ENCODE measurements at regions not wholly inside any gene's neighbourhood (a gene's known extent, or its start where the extent isn't known, plus 50 kb on each side); places are given as distances from the start of the nearest gene placed in this dataset.

GRCh38 chrX:44470816-44471215 lies 71.8 kb downstream of the FUNDC1 start:
- DNase-seq: no peak

- peak in 2 of 14 donors; percentile 2 to 17 for DNase-seq
Observed at GRCh38 chrX:44462850-44463249, 79.8 kb downstream of the FUNDC1 start.

GRCh38 chrX:44459501-44459900 lies 83.2 kb downstream of the FUNDC1 start:
- DNase-seq: no peak

- DNase-seq: no peak
Observed at GRCh38 chrX:44456685-44457084, 86.0 kb downstream of the FUNDC1 start.

DNA sequence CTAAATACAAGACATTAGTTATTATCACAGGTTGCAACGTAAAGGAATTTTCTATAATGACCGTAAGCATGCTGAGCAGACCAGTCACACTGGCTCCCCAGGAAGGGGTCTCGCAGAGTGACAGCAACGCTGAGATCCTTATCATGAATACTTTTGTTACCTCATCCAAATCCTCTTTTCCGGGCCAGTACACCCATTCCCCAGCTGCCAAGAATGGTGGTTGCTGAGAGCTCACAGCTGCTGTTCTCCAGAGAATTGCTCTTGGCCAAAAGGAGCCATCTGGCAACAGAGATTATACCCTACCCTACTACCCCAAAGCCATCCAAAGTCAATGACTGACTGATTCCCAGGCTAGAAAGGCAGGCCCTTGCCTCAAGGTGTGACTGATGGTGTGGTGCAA lies 91.6 kb downstream of the FUNDC1 start:
- no peak for DNase-seq

- no peak for DNase-seq
Observed at GRCh38 chrX:44447214-44447613, 95.4 kb downstream of the FUNDC1 start.

GRCh38 chrX:44440006-44440405 lies 96.5 kb upstream of the EFHC2 start:
- DNase-seq: no peak

DNA sequence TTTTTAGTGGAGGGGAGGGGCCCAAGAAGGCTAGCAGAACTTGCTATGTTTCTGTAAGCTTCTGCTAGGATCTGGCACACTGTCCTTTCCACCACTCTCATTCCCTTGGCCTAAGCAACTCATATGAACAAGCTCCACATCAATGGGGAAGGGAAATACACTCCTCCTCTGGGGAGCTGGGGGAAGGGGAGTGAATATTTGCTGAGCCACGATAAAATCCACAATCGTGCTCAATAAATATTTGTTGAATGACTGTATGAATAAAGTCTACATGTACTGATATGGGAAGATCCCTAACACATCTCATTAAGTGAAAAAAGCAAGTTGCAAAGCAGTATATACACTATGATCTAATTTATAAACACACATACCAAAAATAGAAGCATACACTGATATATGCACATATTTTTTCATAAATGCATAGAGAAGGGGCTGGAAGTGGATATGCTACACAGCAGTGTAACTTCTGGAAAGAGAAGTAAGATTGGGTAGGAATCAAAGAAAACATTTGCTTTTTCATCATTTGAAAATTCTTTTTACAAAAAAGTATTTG lies 95.8 kb upstream of the EFHC2 start:
- no peak for DNase-seq

GRCh38 chrX:44435047-44435446 lies 91.6 kb upstream of the EFHC2 start:
- DNase-seq: no peak

DNA sequence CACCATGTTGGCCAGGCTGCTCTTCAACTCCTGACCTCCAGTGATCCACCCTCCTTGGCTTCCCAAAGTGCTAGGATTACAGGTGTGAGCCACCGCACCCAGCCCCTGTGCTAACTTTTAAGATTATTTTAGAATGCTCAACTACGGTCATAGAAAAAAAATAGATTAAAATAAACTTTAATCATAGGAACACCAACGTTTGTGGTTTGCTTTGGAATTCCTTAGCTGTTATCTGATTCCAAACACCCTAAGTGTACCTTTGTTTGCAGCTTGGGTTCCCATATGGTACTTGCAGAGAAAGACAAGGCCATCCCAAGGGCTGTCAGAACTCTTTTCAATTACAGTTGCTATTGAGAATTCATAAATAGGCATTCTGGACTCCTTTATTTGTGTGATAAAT lies 90.1 kb upstream of the EFHC2 start:
- DNase-seq: no peak

GRCh38 chrX:44432641-44433040 lies 89.2 kb upstream of the EFHC2 start:
- DNase-seq: peak in 1 of 14 donors; percentile 1

DNA sequence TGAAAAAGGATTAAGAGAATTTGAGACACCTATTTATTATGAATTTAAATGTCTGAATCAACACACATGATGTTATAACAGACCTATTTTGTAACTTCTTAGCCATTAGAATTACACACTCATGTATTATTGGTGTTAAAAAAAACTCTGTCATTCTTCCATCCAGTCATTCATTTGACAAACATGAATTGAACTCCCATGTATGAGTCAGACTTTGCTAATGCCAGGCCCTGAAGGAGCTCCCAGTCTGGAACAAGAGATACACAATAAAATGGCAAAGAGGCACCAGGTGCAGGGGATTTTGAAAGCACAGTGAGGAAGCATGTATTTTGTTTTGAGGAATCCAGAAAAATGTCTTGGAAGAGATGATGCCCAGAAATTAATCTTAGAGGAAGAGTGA lies 87.7 kb upstream of the EFHC2 start:
- DNase-seq: no peak

GRCh38 chrX:44428989-44429627 lies 85.6 kb upstream of the EFHC2 start:
- no peak for DNase-seq

DNA sequence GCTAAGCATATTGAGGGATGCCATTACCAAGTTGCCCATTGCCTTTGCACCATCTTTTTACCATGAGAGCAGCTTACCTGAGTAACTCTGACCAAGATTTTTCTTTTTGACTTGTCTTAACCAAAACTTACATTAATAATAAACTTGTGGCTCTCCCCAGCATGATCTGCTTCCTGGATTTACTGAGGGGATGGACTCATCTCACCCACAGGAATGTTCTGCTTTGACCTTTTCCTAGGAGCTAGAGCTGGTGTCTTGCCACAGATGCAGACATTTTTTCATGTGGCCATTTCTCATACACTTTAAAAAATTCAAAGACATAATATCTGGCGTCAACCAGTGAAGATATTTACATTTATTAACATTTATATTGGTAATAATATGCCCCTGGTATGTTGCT lies 79.2 kb upstream of the EFHC2 start:
- no peak for DNase-seq

GRCh38 chrX:44415639-44416386 lies 72.3 kb upstream of the EFHC2 start:
- DNase-seq: no peak

GRCh38 chrX:44401151-44401550 lies 57.7 kb upstream of the EFHC2 start:
- no peak for DNase-seq

GRCh38 chrX:44400588-44400987 lies 57.1 kb upstream of the EFHC2 start:
- peak in 1 of 14 donors; percentile 1 for DNase-seq

- no peak for DNase-seq
Observed at GRCh38 chrX:44400161-44400560, 56.7 kb upstream of the EFHC2 start.
